ENCODE measurements at regions not wholly inside any gene's neighbourhood (a gene's known extent, or its start where the extent isn't known, plus 50 kb on each side); places are given as distances from the start of the nearest gene placed in this dataset.

- no peak for TF ChIP-seq EP300 (IDR thresholded peaks at IDR 0.05)
- TF ChIP-seq CTCF (IDR thresholded peaks at IDR 0.05) = no peak
- no peak for TF ChIP-seq POLR2AphosphoS5 (IDR thresholded peaks at IDR 0.05)
- TF ChIP-seq POLR2A (IDR thresholded peaks at IDR 0.05) = no peak
Observed at GRCh38 chr1:191905781-191906180, 252.5 kb upstream of the RGS18 start.
